Activated CD8-positive, alpha-beta memory T cell treated with anti-CD3 and anti-CD28 coated beads for 1 hour (primary cell): ENCODE measurements at regions not wholly inside any gene's neighbourhood (a gene's known extent, or its start where the extent isn't known, plus 50 kb on each side); places are given as distances from the start of the nearest gene placed in this dataset.
"Not testable (repeated sequence)": the region's sequence is repeated elsewhere in the genome, so short reads cannot be mapped to it uniquely, and the experiment has no call there.

ENCODE experiments used
- DNase-seq, 2 donors: peaks; one replicate each; pipeline ENCODE4 v3.0.0-alpha.2; 2020; ENCODE audit warnings: low read depth in 1 of 2; ENCODE audit errors: extremely low read depth in 1 of 2

DNA sequence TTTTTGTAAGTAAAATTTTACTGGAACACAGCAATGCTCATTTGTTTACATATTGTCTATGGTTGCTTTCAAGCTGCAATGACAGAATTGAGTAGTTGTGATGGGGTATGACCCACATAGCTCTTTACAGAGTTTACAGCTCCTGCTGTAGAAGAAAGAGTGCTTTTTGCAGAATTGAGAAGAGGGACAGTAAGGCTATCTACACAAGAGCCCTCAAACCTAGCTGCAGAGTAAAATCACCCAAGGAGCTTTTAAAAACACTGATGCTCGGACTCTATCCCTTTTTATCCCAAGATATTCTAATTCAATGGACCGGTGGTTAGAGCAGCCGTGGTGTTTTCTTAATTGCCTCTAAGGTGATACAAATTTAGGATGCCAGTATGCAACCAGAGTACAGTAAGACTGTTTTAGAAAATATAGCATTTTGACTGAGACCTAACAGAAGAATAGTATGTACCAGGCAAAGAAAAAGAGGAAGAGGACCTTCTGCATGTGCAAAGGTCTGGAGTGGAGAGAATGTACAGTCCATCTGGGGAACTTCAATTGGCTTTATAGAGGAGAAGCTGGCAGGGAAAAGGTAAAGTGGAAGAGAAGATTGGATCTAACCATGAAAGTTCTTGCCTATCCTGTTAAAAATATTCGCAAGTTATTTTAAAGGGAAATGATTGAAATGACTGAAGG, 663.6 kb upstream of the CPEB2 start:
- DNase-seq: no peak

DNA sequence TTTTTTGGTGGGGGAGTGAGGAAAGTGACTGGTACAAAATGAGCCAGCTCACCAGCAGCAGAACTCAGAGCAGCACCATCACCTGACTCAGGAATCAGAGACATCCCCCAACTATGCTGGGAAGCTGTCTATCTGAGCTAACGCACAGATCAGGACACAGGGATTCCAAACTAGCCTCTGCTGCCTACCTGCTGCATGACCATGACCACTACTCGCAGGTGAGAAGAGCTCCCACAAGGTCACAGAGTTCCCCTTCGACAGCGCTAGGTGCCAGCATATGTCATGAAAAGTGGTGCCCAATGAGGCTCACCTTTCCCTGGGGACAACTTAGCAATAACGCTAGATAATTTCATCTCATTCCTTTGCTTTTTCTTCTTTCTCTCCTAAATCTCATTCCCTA, 662.6 kb upstream of the CPEB2 start:
- DNase-seq: no peak

DNA sequence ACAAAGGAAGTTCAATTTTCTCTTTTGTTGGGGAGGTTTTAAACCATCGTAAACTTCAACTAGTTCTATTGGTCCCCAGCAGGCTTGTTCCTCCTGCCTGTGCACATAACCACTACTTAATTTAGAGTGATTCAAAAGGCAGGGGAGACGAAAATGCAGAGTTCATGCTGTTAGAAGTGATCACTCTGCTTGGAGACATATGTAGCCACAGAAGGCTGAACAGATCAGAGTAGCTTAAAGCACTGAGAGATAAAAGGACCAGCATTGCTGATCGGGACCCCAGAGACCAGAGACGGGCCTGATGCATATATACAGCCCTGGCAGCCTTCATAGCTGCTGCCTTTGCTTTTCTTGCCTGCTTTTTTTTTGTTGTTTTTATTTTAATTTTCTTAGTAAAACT, 662.0 kb upstream of the CPEB2 start:
- no peak for DNase-seq

DNA sequence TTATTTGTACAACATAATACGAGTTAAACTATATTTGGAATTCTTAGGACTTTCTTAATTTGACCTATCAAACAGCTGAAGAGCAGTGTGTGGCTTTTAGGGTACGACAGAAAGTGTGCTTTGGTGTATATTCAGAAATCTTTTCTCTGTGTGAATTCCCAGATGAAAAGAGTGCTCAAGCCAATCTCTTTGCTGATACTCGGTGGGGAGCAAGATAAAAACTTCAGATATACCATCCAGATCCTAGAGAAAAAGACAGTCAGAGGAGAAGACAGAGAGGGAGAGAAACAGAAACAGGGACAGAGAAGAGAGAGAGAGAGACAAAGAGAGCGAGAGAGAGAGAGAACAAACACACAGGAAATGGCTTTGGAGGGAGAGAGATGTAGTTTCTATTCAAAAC, 658.3 kb upstream of the CPEB2 start:
- DNase-seq: no peak

DNA sequence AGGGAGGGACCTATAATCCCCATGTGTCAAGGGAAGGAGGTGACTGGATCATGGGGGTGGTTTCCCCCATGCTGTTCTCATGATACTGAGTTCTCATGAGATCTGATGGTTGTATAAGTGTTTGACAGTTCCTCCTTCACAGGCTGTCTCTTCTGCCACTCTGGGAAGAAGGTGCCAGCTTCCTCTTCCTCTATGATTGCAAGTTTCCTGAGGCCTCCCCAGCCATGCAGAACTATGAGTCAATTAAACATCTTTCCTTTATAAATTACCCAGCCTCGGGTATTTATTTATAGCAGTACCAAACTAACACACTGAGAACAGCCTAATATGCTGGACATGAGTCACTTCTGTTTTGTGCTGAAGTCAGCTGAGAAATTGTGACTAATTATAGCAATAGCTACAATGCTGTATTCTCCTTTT, 656.9 kb upstream of the CPEB2 start:
- DNase-seq: no peak

DNA sequence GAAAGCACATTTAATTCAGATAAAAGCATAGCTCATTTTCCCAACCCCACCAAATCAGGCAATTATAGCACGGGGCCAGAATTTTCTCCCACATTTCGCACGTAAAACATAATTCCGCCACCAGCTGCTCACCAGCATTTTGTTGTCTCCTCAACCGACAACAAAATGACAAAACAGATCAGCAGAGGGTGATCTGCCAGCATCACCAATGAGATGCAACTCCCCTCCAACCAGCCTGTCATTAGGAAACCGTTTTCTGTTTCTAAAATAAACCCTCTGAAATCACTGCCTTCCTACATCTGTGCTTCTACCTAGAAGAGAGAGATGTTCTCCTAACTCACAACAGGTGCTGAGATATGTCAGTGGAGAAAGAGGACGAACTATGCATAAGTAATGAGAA, 654.8 kb upstream of the CPEB2 start:
- no peak for DNase-seq

DNA sequence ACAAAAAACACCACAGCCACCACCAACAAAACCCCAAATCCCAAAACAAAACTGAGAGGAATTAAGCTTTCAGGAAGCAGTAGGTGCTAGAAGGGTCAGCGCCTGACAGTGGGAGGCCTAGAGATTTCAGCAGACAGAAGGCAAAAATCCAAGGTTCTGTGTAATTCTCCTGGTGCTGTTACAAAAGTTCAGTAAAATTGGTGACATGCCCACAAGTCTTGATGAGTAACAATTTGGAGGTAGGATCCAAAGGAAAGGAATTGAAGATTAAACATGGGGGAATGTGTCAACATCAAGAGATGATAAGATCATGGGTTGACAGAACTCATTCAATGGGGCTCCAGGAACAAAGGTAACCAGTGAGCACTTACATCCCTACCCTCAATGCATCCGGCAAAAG, 653.8 kb upstream of the CPEB2 start:
- DNase-seq: no peak

DNA sequence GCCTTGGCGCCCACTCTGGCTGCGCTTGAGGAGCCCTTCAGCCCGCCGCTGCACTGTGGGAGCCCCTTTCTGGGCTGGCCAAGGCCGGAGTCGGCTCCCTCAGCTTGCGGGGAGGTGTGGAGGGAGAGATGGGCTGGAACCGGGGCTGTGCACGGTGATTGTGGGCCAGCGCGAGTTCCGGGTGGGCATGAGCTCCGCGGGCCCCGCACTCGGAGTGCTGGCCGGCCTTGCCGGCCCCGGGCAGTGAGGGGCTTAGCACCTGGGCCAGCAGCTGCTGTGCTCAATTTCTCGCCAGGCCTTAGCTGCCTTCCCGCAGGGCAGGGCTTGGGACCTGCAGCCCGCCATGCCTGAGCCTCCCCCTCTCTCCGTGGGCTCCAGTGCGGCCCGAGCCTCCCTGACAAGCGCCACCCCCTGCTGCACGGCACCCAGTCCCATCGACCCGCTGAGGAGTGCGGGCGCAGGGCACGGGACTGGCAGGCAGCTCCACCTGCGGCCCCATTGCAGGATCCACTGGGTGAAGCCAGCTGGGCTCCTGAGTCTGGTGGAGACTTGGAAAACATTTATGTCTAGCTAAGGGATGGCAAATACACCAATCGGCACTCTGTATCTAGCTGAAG, 643.6 kb upstream of the CPEB2 start:
- not testable (repeated sequence) for DNase-seq

DNA sequence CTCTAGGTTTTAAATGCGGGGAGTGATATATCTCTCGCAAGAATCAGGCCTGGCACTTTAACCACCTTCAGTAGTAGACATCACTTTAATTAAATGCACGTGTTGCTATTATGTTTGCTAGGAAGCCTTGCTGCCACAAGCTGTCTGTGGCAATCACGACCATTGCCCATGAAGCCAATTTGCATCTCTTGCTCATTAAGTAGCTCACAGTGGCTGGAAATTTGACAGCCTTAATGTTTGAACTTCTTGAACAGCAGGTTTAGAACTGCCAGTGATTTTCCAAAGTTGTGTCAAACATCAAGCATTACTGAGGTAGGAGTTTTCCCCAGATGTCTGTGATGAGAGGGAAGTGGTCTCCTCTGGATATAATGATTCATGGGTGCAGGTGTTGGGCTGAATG, 642.3 kb upstream of the CPEB2 start:
- DNase-seq: no peak

DNA sequence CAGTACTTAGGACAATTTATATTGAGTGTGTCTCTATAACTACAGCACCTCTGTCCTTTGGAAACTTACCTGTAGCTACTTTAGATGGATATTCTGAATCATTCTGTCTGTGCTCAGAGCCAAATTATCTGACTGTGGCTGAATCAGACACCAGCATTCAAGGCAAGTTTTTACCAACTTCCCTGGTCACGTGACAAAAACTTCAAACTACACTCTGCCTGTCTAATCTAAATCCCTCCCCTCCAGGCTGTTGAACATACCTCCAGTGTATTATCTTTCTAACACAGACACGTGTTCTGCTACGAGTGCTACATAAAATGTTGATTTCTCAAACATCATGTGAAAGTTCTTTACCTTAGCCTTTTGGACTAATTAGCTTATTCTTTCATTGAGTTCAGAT, 641.2 kb upstream of the CPEB2 start:
- no peak for DNase-seq

DNA sequence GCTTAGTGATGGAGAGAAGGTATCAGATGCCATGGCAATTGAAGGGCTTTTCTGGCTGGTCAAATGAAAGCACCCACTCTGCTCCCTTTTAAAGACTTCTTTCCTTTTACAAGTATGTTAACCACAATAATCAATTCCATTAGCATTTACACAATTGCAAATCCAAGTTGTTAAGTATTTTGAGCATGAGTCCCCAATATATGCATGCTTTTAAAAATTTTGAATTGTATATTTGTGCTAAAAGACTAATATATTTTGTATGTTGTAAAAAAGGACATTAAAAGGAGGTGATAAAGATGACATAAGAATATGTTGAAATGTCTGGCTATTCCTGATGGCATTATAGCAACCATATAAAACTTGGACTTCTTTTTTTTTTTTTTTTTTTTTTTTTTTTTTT, 639.9 kb upstream of the CPEB2 start:
- DNase-seq: no peak

DNA sequence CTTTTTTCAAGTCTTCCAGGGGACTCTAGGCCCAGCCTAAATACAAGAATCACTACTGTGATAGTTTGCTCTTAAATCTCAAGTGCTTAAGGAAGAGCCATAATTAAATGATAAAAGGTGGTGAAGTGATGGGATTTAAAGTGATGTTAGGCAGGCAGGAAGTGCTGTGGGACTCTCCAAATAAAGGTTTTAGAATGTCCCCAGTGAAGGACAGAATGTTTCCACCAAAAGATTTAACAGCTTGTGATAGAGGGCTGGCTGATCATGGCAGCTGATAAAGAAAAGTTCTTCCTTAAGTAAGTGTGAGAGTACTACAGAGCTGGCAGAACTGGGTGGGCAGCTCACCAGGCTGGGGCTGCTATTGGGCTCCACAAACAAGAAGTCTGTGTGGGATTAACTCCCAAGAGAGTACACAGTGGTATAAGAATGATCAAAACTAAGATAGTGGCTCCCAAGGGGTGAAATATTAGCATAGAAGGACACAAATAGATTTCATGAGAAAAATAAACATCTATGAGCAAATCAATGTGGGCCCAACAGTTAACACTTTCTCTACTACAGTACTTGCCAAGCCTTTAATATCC, 637.2 kb upstream of the CPEB2 start:
- DNase-seq: no peak

DNA sequence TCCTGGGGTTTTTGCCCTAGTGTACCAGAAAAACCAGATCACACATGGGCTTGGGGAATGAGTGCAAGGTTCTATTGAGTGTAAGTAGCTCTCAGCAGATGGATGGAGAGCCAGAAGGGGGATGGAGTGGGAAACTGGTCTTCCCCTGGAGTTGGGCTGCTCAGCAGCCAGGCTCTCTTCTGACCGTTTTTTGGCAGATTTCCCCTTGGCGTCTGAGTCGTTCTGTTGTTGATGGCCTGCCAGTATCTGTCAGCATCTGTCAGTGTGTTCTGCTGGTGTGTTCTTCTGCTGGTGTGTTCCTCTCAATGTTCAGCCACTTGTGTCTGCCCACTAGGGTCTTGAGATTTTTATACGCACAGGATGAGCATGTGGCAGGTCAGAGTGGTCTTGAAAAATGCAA, 633.9 kb upstream of the CPEB2 start:
- DNase-seq: no peak

DNA sequence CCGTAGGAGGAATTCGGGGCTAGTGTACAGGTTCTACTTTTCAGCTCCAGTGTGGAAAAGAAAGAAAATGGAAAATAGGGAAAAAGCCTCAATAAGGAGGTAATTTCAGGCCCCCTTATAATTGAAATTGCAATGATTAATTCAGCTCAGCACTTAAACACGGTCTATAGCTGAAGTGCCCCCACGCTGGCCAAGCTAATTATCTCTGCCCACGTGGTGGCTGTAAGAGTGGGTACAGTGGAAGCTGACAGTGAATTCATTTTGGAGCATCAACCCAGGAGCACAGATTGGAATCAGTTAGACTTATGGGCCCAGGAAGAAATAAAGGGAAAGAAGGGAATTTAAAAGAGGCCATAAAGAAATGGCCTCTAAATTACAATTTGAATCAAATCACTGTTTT, 631.1 kb upstream of the CPEB2 start:
- DNase-seq: no peak

DNA sequence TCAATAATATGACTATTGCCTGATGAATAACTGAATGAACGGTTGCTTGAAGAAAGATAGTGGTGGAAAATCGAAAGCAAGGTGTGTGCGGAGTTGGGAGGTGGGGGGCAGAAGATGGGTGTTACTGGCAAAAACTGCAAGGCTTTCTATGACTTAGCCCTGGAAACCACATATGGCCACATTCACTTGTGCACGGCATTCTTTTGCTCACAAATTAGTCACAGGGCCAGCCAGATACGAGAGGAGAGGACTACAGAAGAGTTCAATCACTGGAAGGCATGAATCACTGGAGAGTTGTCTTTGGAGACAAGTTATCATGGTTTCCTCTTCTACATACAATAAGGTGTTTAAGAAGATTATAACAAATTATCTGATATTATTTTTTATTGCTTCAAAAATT, 626.5 kb upstream of the CPEB2 start:
- DNase-seq: no peak

DNA sequence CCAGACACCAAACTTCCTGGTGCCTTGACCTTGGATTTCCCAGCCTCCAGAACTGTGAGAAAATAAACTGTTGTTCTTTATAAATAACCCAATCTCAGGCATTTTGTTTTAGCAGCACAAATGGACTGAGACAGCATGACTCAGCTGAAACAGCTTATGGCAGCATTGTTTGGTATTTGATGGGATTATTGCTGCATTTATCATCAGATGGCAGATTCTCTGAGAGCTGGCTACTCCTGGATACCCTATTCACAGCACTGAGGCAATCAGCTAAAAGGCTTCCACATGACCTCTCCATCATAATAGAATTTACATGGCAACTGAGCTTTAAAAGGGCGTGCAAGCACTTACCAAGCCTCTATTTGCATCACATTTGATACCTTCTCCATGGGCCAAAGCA, 623.1 kb upstream of the CPEB2 start:
- no peak for DNase-seq

DNA sequence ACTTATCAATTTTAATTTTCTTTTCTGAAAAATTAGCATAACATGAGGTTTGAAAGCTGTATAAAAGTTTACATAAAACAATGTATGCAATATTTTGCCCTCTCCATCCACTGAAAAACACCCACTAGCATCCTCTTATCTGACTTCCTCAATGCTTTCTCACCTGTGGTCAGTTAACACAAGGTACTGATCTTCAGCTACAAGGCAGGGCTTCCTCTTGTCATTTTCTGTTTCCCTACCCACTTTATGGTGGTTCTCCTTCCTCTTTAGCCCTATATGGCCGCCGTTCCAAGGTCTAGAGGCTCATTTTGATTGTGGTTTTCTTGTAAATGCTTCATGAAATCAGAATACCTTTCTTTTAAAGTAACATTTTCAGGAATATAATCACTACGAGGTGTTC, 618.6 kb upstream of the CPEB2 start:
- no peak for DNase-seq

DNA sequence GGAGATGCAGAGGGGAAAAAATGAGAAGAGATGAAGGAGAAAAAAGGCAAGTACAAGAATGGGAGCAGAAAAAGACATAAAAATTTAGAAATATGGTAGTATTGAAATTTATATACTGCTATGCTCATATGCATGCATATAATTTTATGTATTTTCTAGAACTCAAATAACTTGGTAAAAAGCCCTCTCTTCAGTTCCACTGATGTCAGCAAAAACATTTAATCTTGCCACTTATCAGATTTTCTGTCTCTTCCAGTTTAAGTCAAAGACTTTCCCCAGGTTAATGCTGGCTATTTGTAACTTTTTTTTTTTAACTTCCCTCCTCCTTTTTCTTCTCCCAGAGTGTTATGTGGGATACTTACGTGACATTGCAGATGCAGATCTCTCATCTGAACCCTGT, 617.5 kb upstream of the CPEB2 start:
- DNase-seq: no peak

DNA sequence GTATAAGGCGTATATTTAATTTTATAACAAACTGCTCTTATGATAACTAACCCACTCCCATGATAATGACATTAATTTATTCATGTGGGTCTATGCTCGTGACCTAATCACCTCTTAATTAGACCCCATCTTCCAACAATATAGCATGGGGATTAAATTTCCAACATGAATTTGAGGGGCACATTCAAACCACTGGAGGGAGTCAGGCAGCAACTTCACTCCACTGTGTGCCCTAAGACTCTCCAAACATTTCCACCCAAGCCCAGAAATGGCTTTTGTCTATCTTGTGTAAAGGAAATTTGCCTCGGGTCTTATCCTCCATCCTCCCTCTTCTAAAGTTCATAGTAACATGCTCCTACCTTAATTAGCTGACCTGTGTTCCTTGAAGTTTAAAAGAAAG, 616.1 kb upstream of the CPEB2 start:
- DNase-seq: no peak

DNA sequence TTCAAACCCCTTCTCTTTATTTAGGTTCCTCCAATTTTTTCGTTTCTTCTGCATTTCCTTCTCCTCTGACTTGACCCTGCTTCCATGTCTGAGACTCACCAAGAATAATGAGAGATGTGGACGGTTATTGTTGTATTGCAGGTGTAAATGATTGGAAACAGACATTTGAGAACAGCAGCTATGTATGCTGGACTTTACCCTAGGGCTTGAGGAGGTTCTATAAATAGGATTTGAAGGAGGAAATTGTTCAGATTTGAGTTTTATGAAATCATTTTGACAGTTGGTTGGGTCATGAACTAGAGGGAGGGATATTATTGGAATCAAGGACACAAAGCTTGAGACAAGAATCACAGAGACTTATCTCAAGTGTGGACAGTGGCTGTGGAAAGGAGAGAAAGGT, 614.6 kb upstream of the CPEB2 start:
- DNase-seq: no peak

DNA sequence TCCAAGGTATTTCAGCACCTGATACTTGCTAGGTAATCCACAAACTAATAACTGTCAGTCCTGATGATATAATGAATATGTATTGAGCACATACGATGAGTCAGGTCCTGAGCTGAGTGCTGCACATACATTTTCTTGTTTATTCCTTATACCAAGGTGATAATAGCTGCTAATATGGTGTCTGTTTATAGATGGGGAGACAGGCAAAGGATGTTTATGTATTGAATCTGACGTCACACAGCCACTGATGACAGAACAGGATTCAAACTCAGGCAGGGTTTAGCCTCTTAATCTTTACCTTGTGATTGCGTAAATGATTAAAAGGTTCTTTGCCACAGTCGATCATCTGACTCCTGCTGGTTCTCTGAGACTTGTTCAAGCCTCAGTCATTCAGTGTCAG, 609.9 kb upstream of the CPEB2 start:
- DNase-seq: no peak

DNA sequence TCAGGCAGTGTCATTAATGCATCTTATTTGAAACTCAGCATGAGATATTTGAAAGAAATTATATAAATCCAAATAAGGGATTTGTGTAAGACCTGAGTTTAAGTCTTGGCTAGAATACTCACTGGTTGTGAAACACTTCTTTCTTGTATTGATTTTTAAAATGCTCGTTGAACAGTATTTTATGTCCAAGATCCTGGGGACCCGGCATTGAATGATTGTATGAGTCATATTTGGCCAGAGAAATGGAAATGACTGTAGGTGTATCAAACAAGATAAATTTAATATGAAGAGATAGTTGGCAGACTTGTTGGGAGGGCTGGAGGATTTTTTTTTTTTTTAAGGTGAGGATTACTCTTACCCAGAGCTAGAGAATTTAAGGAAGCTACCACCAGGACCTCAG, 606.1 kb upstream of the CPEB2 start:
- no peak for DNase-seq

DNA sequence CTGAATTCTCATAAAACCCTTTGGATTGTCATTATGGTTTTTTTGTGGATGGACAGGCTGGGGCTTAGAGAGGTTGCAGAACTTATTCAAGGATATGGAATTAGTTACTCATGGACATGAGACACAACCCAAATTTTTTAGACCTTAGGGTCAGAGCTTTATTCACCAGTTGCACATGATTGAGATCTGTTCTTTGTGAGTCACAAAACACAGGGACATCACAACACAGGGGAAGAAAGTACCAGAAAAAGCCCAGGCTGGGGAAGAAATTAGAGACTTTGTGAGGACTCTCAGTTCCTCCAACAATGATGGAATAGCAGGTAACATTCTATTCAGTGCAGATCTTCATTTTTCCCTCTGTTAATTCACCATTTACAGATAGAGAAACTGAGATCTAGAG, 602.4 kb upstream of the CPEB2 start:
- DNase-seq: no peak
